Osteoblast (primary cell): ENCODE measurements at regions not wholly inside any gene's neighbourhood (a gene's known extent, or its start where the extent isn't known, plus 50 kb on each side); places are given as distances from the start of the nearest gene placed in this dataset.

ENCODE experiments used
- DNase-seq: peaks from one replicate; pipeline ENCODE4 v3.0.0; 2011; ENCODE audit warnings: low spot score, mixed read lengths; ENCODE audit not compliant: insufficient read length; ENCODE audit errors: missing footprints
- H2AFZ ChIP-seq: 2 replicates; pipeline ENCODE4 v1.6.0; 2011; ENCODE audit warnings: mild to moderate bottlenecking, low read length
- H3K27ac ChIP-seq: 2 replicates; pipeline ENCODE4 v1.5.1; 2011; ENCODE audit warnings: mild to moderate bottlenecking, low read depth, low read length, moderate library complexity
- H3K27me3 ChIP-seq: 2 replicates; pipeline ENCODE4 v1.6.0; 2012; ENCODE audit warnings: mild to moderate bottlenecking, control low read depth, inconsistent platforms, low read length, moderate library complexity; ENCODE audit not compliant: insufficient read depth
- H3K36me3 ChIP-seq: 2 replicates; pipeline ENCODE4 v1.5.1; 2011; ENCODE audit warnings: mild to moderate bottlenecking, low read length, control low read depth, moderate library complexity; ENCODE audit not compliant: insufficient read depth
- H3K4me1 ChIP-seq: 2 replicates; pipeline ENCODE4 v1.5.1; 2011; ENCODE audit warnings: mild to moderate bottlenecking, low read length, control low read depth, moderate library complexity; ENCODE audit not compliant: insufficient read depth
- H3K4me2 ChIP-seq: 2 replicates; pipeline ENCODE4 v1.6.0; 2011; ENCODE audit warnings: mild to moderate bottlenecking, low read length; ENCODE audit not compliant: insufficient read depth
- H3K4me3 ChIP-seq: fragments of 200-600 bp; sonication (generic); 3 replicates; pipeline ENCODE4 v1.5.1; 2012; ENCODE audit warnings: mild to moderate bottlenecking, low read length, inconsistent platforms; ENCODE audit not compliant: insufficient read depth
- H3K79me2 ChIP-seq: 2 replicates; pipeline ENCODE4 v1.6.0; 2012; ENCODE audit warnings: mild to moderate bottlenecking, low read length, control low read depth, inconsistent platforms; ENCODE audit not compliant: insufficient read depth
- H3K9me3 ChIP-seq: 2 replicates; pipeline ENCODE4 v1.5.1; 2011; ENCODE audit warnings: low read depth, low read length, control low read depth
- H4K20me1 ChIP-seq: 2 replicates; pipeline ENCODE4 v1.6.0; 2012; ENCODE audit warnings: mild to moderate bottlenecking, low read length, control low read depth; ENCODE audit not compliant: insufficient read depth
- TF ChIP-seq, protein P1 (sequence below): IDR thresholded peaks from 2 replicates; pipeline ENCODE4 v1.5.1; 2011; ENCODE audit warnings: mild to moderate bottlenecking, low read depth, low read length, moderate library complexity; ENCODE audit errors: extremely low read depth

DNA sequence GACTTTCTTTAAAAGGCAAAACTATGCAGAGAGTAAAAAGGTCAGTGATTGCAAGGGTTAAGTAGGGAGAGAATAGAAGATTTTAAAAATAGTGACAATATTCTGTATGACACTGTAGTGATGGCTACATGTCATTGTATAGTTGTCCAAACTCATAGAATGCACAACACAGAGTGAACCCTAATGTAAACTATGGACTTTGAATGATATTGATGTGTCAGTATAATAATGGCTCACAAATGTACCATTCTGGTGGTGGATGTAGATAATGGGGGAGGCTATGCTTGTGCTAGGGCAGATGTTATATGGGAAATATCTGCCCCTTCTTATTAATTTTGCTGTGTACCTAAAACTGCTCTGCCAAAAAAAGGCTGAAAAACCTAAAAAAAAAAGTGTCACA lies 468.9 kb downstream of the KIF4B start:
- no peak overlapping the region for H3K4me3 ChIP-seq
- TF ChIP-seq, protein P1, sequence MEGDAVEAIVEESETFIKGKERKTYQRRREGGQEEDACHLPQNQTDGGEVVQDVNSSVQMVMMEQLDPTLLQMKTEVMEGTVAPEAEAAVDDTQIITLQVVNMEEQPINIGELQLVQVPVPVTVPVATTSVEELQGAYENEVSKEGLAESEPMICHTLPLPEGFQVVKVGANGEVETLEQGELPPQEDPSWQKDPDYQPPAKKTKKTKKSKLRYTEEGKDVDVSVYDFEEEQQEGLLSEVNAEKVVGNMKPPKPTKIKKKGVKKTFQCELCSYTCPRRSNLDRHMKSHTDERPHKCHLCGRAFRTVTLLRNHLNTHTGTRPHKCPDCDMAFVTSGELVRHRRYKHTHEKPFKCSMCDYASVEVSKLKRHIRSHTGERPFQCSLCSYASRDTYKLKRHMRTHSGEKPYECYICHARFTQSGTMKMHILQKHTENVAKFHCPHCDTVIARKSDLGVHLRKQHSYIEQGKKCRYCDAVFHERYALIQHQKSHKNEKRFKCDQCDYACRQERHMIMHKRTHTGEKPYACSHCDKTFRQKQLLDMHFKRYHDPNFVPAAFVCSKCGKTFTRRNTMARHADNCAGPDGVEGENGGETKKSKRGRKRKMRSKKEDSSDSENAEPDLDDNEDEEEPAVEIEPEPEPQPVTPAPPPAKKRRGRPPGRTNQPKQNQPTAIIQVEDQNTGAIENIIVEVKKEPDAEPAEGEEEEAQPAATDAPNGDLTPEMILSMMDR: no peak
- H3K79me2 ChIP-seq: no peaks in the 10 kb centered on the region
- no peak overlapping the region for H3K4me2 ChIP-seq
- no peaks in the 10 kb centered on the region for H4K20me1 ChIP-seq
- H3K27ac ChIP-seq: no peak overlapping the region
- H3K27me3 ChIP-seq: no peaks in the 10 kb centered on the region
- no peak overlapping the region for H2AFZ ChIP-seq
- no peaks in the 10 kb centered on the region for H3K36me3 ChIP-seq
- no peaks in the 10 kb centered on the region for H3K9me3 ChIP-seq
- H3K4me1 ChIP-seq: no peaks in the 10 kb centered on the region
- no peak for DNase-seq

GRCh38 chr5:155485386-155485785 lies 471.8 kb downstream of the KIF4B start:
- Histone ChIP-seq H3K4me1 (no peaks in the 10 kb centered on the region), H3K36me3 (no peaks in the 10 kb centered on the region), H3K27ac (no peak overlapping the region), H4K20me1 (no peaks in the 10 kb centered on the region), H3K27me3 (no peaks in the 10 kb centered on the region), H2AFZ (no peak overlapping the region), H3K9me3 (no peaks in the 10 kb centered on the region), H3K4me2 (no peak overlapping the region), H3K79me2 (no peaks in the 10 kb centered on the region), H3K4me3 (no peak overlapping the region)
- no peak for DNase-seq
- TF ChIP-seq, protein P1: no peak

DNA sequence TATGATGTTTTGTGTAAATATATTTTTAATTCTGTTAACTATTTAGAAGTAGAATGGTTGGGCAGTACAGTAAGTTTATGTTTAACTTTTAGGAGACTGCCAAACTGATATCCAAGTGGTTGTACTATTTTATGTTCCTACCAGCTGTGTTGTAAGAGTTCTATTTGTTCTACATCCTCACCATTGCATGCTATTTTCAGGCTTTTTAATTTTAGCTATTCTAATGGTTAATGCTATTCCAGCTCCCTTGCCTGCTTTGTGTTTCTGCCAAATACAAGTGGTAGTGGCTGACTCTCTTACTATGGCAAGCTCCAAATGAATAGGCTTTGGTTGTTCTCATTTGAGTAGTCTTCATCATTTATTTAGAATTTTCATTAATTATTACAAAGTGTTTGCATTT lies 476.4 kb downstream of the KIF4B start:
- Histone ChIP-seq H3K79me2 (no peaks in the 10 kb centered on the region), H2AFZ (no peak overlapping the region), H3K27me3 (no peaks in the 10 kb centered on the region), H3K9me3 (no peaks in the 10 kb centered on the region), H3K4me1 (no peaks in the 10 kb centered on the region), H3K36me3 (no peaks in the 10 kb centered on the region), H3K27ac (no peak overlapping the region), H3K4me3 (no peak overlapping the region), H3K4me2 (no peak overlapping the region), H4K20me1 (no peaks in the 10 kb centered on the region)
- TF ChIP-seq, protein P1: no peak
- DNase-seq: no peak

GRCh38 chr5:155492191-155492590 lies 478.6 kb downstream of the KIF4B start:
- H3K9me3 ChIP-seq: no peaks in the 10 kb centered on the region
- no peak for DNase-seq
- H3K4me3 ChIP-seq: no peak overlapping the region
- H3K36me3 ChIP-seq: no peaks in the 10 kb centered on the region
- TF ChIP-seq, protein P1: no peak
- H3K4me1 ChIP-seq: no peaks in the 10 kb centered on the region
- no peaks in the 10 kb centered on the region for H4K20me1 ChIP-seq
- no peak overlapping the region for H2AFZ ChIP-seq
- no peaks in the 10 kb centered on the region for H3K27me3 ChIP-seq
- no peak overlapping the region for H3K27ac ChIP-seq
- H3K79me2 ChIP-seq: no peaks in the 10 kb centered on the region
- no peak overlapping the region for H3K4me2 ChIP-seq
